ENCODE measurements at regions not wholly inside any gene's neighbourhood (a gene's known extent, or its start where the extent isn't known, plus 50 kb on each side); places are given as distances from the start of the nearest gene placed in this dataset.

- TF ChIP-seq CTCF (conservative IDR thresholded peaks at IDR 0.05; ENCODE audit: low read depth, low read length) (no peak), EZH2 (IDR thresholded peaks at IDR 0.05; ENCODE audit: low read length, unreplicated experiment) (no peak)
These were observed 130.1 kb downstream of the LSM5 start for GRCh38 chr7:32360127-32360526.

Data from PC-3 (cell line).